Mesenchymal stem cell (in vitro differentiated cells and primary cell): ENCODE measurements at regions not wholly inside any gene's neighbourhood (a gene's known extent, or its start where the extent isn't known, plus 50 kb on each side); places are given as distances from the start of the nearest gene placed in this dataset.

ENCODE experiments used
- DNase-seq: peaks from one replicate; pipeline ENCODE4 v3.0.0-alpha.2; 2013
- H2AFZ ChIP-seq: one replicate; pipeline ENCODE4 v1.6.1; 2013; ENCODE audit warnings: low read depth, mild to moderate bottlenecking, control low read depth, inconsistent platforms, low read length, moderate library complexity
- H2AK5ac ChIP-seq: 2 replicates; pipeline ENCODE4 v1.6.1; 2013; ENCODE audit warnings: low read length, moderate library complexity, mild to moderate bottlenecking, inconsistent platforms; ENCODE audit not compliant: severe bottlenecking
- H2BK120ac ChIP-seq: one replicate; pipeline ENCODE4 v1.6.1; 2013; ENCODE audit warnings: low read depth, mild to moderate bottlenecking, inconsistent platforms, low read length, moderate library complexity
- H2BK12ac ChIP-seq, 2 experiments: one replicate each; pipeline ENCODE4 v1.6.1; 2013; ENCODE audit warnings: inconsistent platforms in 2 of 2, low read length in 2 of 2, mild to moderate bottlenecking in 2 of 2, moderate library complexity in 2 of 2, control low read depth in 1 of 2
- H2BK15ac ChIP-seq: one replicate; pipeline ENCODE4 v1.6.1; 2013; ENCODE audit warnings: mild to moderate bottlenecking, low read depth, inconsistent platforms; ENCODE audit not compliant: poor library complexity, severe bottlenecking
- H2BK5ac ChIP-seq: 2 replicates; pipeline ENCODE4 v1.6.1; 2013; ENCODE audit warnings: low read depth, mild to moderate bottlenecking, low read length, control low read depth, inconsistent platforms; ENCODE audit not compliant: poor library complexity, severe bottlenecking
- H3K14ac ChIP-seq, 2 experiments: one replicate each; pipeline ENCODE4 v1.6.1; 2013; ENCODE audit warnings: inconsistent platforms in 2 of 2, low read length in 2 of 2, control low read depth in 1 of 2, mild to moderate bottlenecking in 1 of 2, moderate library complexity in 1 of 2
- H3K18ac ChIP-seq, 2 experiments: one replicate each; pipeline ENCODE4 v1.6.1; 2013; ENCODE audit warnings: inconsistent platforms in 2 of 2, low read length in 2 of 2, control low read depth in 1 of 2, low read depth in 1 of 2, mild to moderate bottlenecking in 1 of 2
- H3K23ac ChIP-seq, 2 experiments: one replicate each; pipeline ENCODE4 v1.6.1; 2013; ENCODE audit warnings: inconsistent platforms in 2 of 2, low read length in 2 of 2, mild to moderate bottlenecking in 2 of 2, moderate library complexity in 2 of 2, control low read depth in 1 of 2
- H3K27ac ChIP-seq: 2 replicates; pipeline ENCODE4 v1.5.1; 2013; ENCODE audit warnings: mild to moderate bottlenecking, moderate library complexity, low read length, control low read depth, inconsistent platforms; ENCODE audit not compliant: poor library complexity, severe bottlenecking
- H3K27me3 ChIP-seq, 2 experiments: 2 replicates each; pipeline versions ENCODE4 v1.6.1 to v1.7.0; 2013; ENCODE audit warnings: low read length in 2 of 2, mild to moderate bottlenecking in 2 of 2, moderate library complexity in 2 of 2, control low read depth in 1 of 2, inconsistent platforms in 1 of 2; ENCODE audit not compliant: control insufficient read depth in 1 of 2, insufficient read depth in 1 of 2
- H3K36me3 ChIP-seq, 2 experiments: 2 replicates each; pipeline versions ENCODE4 v1.6.1 to v1.7.0; 2013; ENCODE audit warnings: low read length in 2 of 2, control low read depth in 1 of 2, inconsistent platforms in 1 of 2, low read depth in 1 of 2, mild to moderate bottlenecking in 1 of 2; ENCODE audit not compliant: insufficient read depth in 2 of 2, control insufficient read depth in 1 of 2
- H3K4ac ChIP-seq, 2 experiments: one replicate each; pipeline ENCODE4 v1.6.1; 2013; ENCODE audit warnings: inconsistent platforms in 2 of 2, low read length in 2 of 2, mild to moderate bottlenecking in 2 of 2, moderate library complexity in 2 of 2, control low read depth in 1 of 2, low read depth in 1 of 2
- H3K4me1 ChIP-seq: 2 replicates; pipeline ENCODE4 v1.6.1; 2013; ENCODE audit warnings: low read depth, low read length, control low read depth; ENCODE audit not compliant: control insufficient read depth, insufficient read depth
- H3K4me2 ChIP-seq: 2 replicates; pipeline ENCODE4 v1.6.1; 2013; ENCODE audit warnings: low read length, mild to moderate bottlenecking, inconsistent platforms; ENCODE audit not compliant: poor library complexity, severe bottlenecking
- H3K4me3 ChIP-seq, 2 experiments: 2 replicates each; pipeline versions ENCODE4 v1.5.1 to v1.7.0; 2013; ENCODE audit warnings: low read length in 2 of 2, mild to moderate bottlenecking in 2 of 2, control low read depth in 1 of 2, low read depth in 1 of 2; ENCODE audit not compliant: insufficient read depth in 1 of 2
- H3K79me1 ChIP-seq: replicated peaks from 2 replicates; pipeline ENCODE4 v1.6.1; 2013; ENCODE audit warnings: mild to moderate bottlenecking, control low read depth, low read length, inconsistent platforms; ENCODE audit not compliant: poor library complexity, severe bottlenecking
- H3K9ac ChIP-seq: 2 replicates; pipeline ENCODE4 v1.7.0; 2013; ENCODE audit warnings: mild to moderate bottlenecking, low read length, moderate library complexity
- H3K9me3 ChIP-seq: 2 replicates; pipeline ENCODE4 v1.7.0; 2013; ENCODE audit warnings: mild to moderate bottlenecking, low read length; ENCODE audit not compliant: control insufficient read depth
- H4K8ac ChIP-seq: one replicate; pipeline ENCODE4 v1.6.1; 2013; ENCODE audit warnings: inconsistent platforms, mild to moderate bottlenecking, low read length, moderate library complexity
- H4K91ac ChIP-seq: one replicate; pipeline ENCODE4 v1.6.1; 2013; ENCODE audit warnings: mild to moderate bottlenecking, low read length, inconsistent platforms
- WGBS: methylation state at CpG from one replicate; pipeline ENCODE4 v1.1.7; 2013; ENCODE audit warnings: mixed read lengths; 5-methylcytosine and 5-hydroxymethylcytosine counted together

GRCh38 chr13:86109107-86109506 is 309.9 kb upstream of the SLITRK6 start:
- H2BK12ac ChIP-seq: no peak overlapping the region
- H3K18ac ChIP-seq: no peak overlapping the region
- no peak overlapping the region for H3K14ac ChIP-seq
- H3K27me3 ChIP-seq: no peaks in the 10 kb centered on the region
- H3K9ac ChIP-seq: no peak overlapping the region
- no peak overlapping the region for H3K4ac ChIP-seq
- H2AK5ac ChIP-seq: no peak overlapping the region
- H3K36me3 ChIP-seq: no peaks in the 10 kb centered on the region
- 86% methylated on average over 1 of the region's 1 CpG for WGBS
- H4K91ac ChIP-seq: no peak overlapping the region
- H2BK5ac ChIP-seq: no peak overlapping the region
- H2BK15ac ChIP-seq: no peak overlapping the region
- no peak overlapping the region for H4K8ac ChIP-seq
- no peaks in the 10 kb centered on the region for H3K79me1 ChIP-seq
- H3K23ac ChIP-seq: no peak overlapping the region
- H3K4me3 ChIP-seq: no peak overlapping the region
- no peak overlapping the region for H2BK120ac ChIP-seq
- no peak overlapping the region for H3K4me2 ChIP-seq
- DNase-seq: no peak
- H3K9me3 ChIP-seq: peaks cover 26% of the 10 kb centered on the region
- no peak overlapping the region for H3K27ac ChIP-seq
- no peaks in the 10 kb centered on the region for H3K4me1 ChIP-seq
- no peak overlapping the region for H2AFZ ChIP-seq

GRCh38 chr13:86108334-86108733 is 309.1 kb upstream of the SLITRK6 start:
- no peak overlapping the region for H3K4me3 ChIP-seq
- no peak overlapping the region for H2BK120ac ChIP-seq
- no peak overlapping the region for H2AK5ac ChIP-seq
- no peak overlapping the region for H3K23ac ChIP-seq
- H3K79me1 ChIP-seq: no peaks in the 10 kb centered on the region
- H3K27ac ChIP-seq: no peak overlapping the region
- H4K91ac ChIP-seq: no peak overlapping the region
- H2BK15ac ChIP-seq: no peak overlapping the region
- no peak for DNase-seq
- 73% methylated on average over 2 of the region's 3 CpGs for WGBS
- H3K4me2 ChIP-seq: no peak overlapping the region
- no peak overlapping the region for H3K14ac ChIP-seq
- H3K18ac ChIP-seq: no peak overlapping the region
- H2BK5ac ChIP-seq: no peak overlapping the region
- no peak overlapping the region for H2BK12ac ChIP-seq
- no peak overlapping the region for H4K8ac ChIP-seq
- no peak overlapping the region for H3K4ac ChIP-seq
- no peaks in the 10 kb centered on the region for H3K36me3 ChIP-seq
- no peak overlapping the region for H2AFZ ChIP-seq
- no peaks in the 10 kb centered on the region for H3K4me1 ChIP-seq
- no peaks in the 10 kb centered on the region for H3K27me3 ChIP-seq
- peaks cover 32% of the 10 kb centered on the region for H3K9me3 ChIP-seq
- H3K9ac ChIP-seq: no peak overlapping the region

GRCh38 chr13:86098511-86098910 is 299.3 kb upstream of the SLITRK6 start:
- Histone ChIP-seq H4K8ac (no peak overlapping the region), H3K4me2 (no peak overlapping the region), H2BK120ac (no peak overlapping the region), H2AK5ac (no peak overlapping the region), H3K27ac (no peak overlapping the region), H3K36me3 (no peaks in the 10 kb centered on the region), H3K9me3 (peaks cover 6% of the 10 kb centered on the region), H3K23ac (no peak overlapping the region), H3K4me3 (no peak overlapping the region), H2BK12ac (no peak overlapping the region), H3K4ac (no peak overlapping the region), H3K79me1 (no peaks in the 10 kb centered on the region), H3K4me1 (no peaks in the 10 kb centered on the region), H4K91ac (no peak overlapping the region), H3K9ac (no peak overlapping the region), H3K27me3 (no peaks in the 10 kb centered on the region), H2AFZ (no peak overlapping the region), H2BK5ac (no peak overlapping the region), H3K18ac (no peak overlapping the region), H2BK15ac (no peak overlapping the region), H3K14ac (no peak overlapping the region)
- no peak for DNase-seq

GRCh38 chr13:86095351-86095750 is 296.1 kb upstream of the SLITRK6 start:
- Histone ChIP-seq H2BK15ac (no peak overlapping the region), H2AK5ac (no peak overlapping the region), H3K18ac (no peak overlapping the region), H2BK12ac (no peak overlapping the region), H3K4me1 (no peaks in the 10 kb centered on the region), H3K9me3 (no peaks in the 10 kb centered on the region), H3K4me3 (no peak overlapping the region), H4K8ac (no peak overlapping the region), H3K79me1 (no peaks in the 10 kb centered on the region), H3K23ac (no peak overlapping the region), H2BK5ac (no peak overlapping the region), H4K91ac (no peak overlapping the region), H3K9ac (no peak overlapping the region), H3K14ac (no peak overlapping the region), H2BK120ac (no peak overlapping the region), H3K27ac (no peak overlapping the region), H3K4ac (no peak overlapping the region), H3K27me3 (no peaks in the 10 kb centered on the region), H3K4me2 (no peak overlapping the region), H3K36me3 (no peaks in the 10 kb centered on the region), H2AFZ (no peak overlapping the region)
- no peak for DNase-seq
- WGBS: 100% methylated on average over 1 of the region's 3 CpGs
